Stimulated activated CD4-positive, alpha-beta T cell treated with anti-CD3 and anti-CD28 coated beads, Interleukin-4, amount 100 ng/mL, for 4 hours (primary cell): ENCODE measurements at regions not wholly inside any gene's neighbourhood (a gene's known extent, or its start where the extent isn't known, plus 50 kb on each side); places are given as distances from the start of the nearest gene placed in this dataset.
"Not testable (repeated sequence)": the region's sequence is repeated elsewhere in the genome, so short reads cannot be mapped to it uniquely, and the experiment has no call there.

Source experiments
- DNase-seq, 2 experiments: peaks; one replicate each; pipeline ENCODE4 v3.0.0-alpha.2; 2020

DNA sequence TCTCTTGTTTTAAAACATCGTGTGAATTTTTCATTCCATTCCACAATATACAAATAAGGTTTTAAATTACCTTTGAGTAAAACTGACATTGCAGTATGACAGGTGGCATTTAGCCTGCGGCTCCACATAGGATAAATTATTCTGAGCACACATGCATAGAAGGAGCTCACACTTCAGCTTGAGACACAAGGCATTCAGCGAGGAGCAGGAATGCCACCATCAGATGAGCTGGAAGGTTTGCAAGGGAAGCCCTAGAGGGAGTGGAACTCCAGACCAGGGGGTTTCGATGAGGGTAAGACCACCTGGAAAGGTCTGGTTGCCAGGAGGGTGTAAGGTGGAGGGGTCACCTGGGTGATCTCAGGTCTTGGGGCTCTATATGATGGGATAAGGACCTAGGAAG is 259.0 kb upstream of the ADRA1B start:
- no peak for DNase-seq

DNA sequence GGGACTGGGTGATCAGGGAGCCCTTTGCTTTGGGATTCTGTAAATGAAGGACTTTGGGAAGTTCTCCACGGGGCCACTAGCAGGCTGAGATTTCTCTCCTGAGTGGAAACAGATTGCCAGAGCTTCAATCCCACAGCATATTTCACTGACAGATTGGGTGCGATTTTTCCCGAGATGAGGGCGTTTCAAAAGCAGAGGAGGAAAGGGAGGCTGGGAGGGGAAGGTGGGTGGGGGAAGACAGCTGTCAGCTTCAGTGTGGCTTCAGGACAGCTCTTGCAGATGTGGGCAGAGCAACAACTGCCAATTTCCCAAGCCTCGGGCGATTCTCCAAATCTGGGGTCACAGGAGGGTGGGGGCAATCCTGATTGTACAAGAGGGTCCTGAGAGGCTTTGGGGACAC is 258.5 kb upstream of the ADRA1B start:
- DNase-seq, result no peak

DNA sequence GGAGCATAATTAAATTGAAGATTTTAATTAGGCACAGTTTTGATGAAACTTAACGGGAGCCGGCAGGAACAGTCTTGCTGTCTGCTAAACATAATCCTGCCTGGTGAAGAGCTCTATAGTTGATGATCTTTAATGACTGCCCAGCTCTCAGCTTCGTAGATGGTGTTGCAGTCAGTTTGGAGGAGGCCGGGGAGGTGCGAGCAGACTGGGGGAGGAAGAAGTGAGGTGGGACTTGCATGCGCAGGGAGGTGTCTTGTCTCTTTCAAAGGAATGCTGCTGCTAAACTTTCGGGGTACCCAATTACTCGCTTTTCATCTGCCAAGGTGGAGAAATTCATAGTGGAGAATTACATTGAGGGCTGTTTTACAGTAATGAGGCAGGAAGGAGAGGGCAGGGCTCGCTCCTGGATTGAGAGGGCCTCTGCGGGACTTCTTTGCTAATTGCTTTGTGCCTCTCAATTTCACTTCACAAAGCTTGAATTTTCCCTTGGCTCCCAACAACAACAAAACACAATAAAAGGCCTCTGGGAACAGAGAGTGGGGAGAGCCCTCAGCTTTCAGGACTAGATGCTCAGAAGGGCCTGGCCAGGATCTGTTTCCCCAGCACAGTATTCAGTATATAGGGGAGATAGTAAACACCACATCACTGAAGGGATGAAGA is 257.9 kb upstream of the ADRA1B start:
- no peak for DNase-seq

DNA sequence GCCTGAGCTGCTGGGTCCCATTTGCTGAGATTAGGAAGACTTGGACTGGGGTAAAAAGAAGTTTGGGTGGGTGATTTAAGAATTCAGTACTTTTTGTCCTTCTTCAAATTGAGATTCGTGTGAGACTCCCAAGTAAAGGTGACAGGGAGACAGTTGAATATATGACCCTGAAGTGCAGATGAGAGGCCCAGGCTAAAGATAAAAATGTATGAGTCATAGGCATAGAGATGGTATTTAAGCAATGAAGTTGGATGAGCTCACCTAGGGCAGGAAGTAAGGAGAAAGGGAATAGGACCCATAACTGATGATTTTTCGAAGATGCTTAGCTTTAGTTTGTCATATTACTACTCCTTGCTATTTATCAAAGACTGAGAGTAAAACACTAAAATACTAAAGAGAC is 255.9 kb upstream of the ADRA1B start:
- no peak for DNase-seq

DNA sequence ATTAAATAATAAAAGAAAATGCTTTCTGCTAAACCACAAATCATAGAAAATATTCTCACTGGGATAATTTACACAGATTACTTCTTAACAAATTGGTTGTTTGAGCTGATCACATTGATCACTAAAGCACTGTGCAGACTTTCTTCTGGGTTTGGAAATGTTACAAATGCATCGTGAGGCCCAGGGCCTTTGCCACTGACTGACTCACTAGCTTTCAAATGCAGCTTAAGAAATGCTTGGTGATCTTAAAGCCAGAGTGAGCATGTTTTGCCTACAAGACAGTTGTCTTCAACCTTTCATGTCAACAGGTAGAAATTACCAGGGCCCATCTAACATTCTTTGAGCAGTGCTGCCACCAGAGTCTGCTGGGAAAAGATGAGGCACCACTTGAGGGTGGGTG is 252.3 kb upstream of the ADRA1B start:
- DNase-seq, result no peak

DNA sequence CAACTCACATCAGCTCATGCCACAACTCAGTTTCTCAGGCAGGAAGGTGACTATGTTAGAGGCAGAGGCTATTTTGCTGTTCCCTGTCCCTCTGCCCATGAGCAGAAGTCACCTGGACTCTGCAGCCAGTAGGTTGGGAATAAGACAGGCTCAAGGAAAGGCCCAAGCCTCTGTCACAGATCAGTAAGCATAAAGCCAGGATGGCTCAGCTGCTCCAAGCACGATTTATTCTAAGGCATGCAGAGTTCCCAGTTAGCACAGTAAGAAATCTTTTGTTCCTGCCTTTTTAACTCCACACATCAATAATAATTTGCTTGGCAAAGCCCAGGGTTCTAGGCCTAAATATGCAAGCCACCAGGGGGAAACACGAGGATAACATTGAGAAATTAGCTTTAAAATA is 249.0 kb upstream of the ADRA1B start:
- no peak for DNase-seq

DNA sequence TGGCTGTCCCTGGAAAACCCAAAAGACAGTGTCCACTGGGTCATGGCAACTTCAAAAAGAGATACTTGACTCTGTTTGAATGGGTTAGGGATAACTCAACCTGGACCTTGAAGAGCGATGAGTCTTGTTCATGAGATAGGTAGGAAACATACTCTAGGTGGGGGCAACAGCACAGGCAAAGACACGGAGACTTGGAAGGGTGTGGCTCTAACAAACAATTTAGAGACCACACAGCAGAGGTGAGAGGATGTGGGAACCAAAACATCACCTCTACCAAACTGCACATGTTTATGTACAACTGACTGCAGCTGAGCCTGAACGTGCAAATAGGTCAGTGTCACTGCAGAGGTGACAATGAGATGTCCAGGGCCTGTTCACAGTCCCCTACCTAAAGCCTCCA is 247.7 kb upstream of the ADRA1B start:
- no peak for DNase-seq

DNA sequence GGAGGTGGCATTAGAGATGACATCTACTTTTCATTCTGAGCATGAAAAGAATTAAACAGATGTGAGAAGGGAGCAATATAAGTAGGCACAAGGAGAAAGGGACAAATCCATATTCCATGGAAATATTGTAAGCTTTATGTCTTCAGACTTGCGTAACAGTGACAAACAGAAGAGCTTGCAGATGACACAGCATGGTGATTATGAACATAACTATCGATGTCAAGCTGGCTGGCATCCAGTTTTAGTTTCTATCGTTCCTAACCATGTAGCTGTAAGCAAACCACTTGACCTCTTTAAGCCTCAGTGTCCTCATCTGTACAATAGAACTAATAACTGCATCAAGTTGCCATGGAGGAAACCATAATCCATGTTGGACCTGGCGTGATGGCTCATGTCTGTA is 246.7 kb upstream of the ADRA1B start:
- no peak for DNase-seq

DNA sequence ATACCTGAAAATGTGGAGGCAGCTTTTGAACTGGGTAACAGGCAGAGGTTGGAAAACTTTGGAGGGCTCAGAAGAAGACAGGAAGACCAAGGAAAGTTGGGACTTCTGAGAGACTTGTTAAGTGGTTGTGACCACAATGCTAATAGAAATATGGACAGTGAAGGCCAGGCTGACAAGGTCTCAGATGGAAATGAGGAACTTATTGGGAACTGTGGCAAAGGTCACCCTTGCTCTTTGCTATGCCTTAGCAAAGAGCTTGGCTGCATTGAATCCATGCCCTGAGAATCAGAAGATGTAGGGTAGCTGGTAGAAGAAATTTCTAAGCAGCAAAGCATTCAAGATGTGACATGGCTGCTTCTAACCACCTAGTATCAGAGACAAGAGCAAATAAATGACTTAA is 244.4 kb upstream of the ADRA1B start:
- DNase-seq, result no peak

DNA sequence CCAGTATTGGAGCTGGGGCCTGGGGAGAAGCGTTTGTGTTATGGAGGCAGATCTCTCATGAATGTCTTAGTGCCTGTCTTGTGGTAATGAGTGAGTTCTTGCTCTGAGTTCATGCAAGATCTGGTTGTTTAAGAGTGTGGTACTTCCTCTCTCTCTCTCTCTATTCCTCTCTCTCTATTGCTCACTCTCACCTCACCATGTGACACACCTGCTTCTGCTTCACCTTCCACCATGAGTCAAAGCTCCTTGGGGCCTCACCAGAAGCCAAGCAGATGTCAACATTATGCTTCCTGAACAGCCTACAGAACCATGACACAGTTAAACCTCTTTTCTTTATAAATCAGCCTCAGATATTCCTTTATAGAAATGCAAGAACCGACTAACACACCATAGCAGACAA is 242.7 kb upstream of the ADRA1B start:
- no peak for DNase-seq

DNA sequence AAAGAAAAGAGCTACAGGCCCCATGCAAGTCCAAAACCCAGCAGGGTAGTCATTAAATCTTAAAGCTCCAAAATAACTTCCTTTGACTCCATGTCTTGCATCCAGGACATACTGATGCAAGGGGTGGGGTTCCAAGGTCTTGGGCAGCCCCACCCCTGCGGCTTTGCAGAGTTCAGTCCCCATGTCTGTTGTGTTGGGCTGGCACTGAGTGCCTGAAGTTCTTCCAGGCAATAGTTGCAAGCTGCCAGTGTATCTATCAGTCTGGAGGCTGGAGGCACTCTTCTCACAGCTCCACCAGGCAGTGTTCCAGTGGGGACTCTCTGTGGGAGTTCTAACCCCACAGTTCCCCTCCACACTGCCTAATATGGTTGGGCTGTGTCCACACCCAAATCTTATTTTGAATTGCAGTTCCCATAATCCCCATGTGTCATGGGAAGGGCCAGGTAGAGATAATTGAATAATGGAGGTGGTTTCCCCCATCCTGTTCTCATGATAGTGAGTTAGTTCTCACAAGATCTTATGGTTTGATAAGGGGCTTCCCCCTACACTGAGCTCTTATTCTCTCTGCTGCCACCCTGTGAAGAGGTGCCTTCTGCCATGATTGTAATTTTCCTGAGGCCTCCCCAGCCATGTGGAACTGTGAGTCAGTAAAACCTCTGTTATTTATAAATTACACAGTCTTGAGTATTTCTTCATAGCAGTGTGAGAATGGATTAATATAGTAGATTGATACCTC is 237.5 kb upstream of the ADRA1B start:
- DNase-seq, result no peak

DNA sequence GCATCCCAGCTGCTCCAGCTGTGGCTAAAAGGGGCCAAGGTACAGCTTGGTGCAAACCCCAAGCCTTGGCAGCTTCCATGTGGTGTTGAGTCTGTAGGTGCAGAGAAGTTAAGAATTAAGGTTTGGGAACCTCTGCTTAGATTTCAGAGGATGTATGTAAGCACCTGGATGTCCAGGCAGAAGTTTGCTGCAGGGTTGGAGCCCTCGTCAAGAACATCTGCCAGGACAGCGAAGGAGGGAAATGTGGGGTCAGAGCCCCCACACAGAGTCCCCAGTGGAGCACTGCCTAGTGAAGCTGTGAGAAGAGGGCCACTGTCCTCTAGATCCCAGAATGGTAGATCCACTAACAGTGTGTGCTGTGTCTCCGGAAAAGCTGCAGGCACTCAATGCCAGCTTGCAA is 236.2 kb upstream of the ADRA1B start:
- no peak for DNase-seq

DNA sequence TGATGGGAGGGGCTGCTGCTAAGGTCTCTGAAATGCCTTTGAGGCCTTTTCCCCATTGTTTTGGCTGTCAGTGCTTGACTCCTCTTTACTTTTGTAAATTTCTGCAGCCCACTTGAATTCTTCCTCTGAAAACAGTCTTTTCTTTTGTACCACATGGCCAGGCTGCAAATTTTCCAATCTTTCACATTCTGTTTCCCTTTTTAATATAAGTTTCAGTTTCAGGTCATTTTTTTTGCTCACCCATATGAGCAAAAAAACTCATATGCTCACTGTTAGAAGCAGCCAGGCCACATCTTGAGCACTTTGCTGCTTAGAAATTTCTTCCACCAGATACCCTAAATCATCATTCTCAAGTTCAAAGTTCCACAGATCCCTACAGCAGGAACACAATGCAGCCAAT is 234.6 kb upstream of the ADRA1B start:
- no peak for DNase-seq

DNA sequence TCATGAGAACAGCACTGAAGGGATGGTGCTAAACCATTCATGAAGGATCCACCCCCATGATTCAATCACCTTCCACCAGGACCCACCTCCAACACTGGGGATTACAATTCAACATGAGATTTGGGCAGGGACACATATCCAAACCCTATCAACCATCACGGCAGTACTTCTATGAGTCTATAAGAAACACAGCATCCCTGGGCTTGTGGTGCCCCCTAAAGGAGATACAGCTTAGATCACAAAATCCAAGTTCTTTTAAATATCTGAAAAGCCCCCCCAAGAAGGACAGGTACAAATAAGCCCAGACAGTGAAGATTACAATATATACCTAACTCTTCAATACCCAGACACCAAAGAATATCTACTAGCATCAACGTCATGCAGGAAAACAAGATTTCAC is 233.7 kb upstream of the ADRA1B start:
- no peak for DNase-seq

DNA sequence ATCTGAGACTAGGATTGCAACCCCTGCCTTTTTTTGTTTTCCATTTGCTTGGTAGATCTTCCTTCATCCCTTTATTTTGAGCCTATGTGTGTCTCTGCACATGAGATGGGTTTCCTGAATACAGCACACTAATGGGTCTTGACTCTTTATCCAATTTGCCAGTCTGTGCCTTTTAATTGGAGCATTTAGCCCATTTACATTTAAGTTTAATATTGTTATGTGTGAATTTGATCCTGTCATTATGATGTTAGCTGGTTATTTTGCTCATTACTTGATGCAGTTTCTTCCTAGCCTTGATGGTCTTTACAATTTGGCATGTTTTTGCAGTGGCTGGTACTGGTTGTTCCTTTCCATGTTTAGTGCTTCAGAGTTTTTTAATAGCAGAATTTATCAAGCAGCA is 228.4 kb upstream of the ADRA1B start:
- DNase-seq, result not testable (repeated sequence)

DNA sequence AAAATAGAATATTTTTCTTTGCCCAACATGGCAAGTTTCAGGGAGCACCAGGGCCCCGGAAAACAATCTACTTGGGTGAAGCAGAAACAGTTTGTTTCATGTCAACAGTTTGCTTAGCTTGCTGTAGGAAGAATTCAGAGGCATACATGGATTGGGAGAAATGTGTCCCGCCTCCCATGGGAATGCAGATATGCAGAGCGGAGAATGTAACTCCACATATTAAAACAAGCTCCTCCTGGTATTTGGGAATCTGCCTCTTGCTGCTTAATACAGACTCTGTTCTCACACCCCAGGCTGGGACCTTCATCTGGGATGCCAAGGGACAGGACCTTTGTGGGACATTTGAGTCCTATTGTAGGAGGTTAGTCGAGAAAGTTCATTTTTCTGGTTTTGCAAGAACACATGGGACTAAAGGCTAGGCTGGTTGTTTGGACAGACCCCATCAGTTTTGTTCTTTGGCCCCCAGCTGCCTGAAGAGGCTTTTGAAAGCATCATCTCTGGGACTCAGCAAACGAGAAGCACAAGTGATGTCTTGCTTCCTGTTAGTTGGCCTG is 220.5 kb upstream of the ADRA1B start:
- no peak for DNase-seq

DNA sequence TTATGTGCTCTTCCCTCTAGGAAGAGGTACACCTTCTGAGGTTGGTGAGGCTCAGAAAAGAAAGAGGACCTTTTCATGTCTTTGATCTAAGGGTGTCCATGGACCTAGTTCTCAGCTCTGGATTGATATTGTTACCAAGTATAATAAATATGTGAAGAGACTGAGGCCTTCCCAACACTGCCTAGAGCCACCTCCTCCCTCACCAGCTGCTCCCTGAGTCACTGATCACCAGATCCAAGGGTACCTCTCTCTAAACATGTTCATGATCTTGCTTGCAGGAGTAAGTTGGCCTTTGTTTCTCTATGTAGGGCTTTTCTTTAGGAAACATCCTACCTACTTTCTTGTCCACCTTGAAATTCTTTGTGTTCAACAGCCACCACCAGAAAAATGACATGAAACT is 218.8 kb upstream of the ADRA1B start:
- DNase-seq, result no peak

DNA sequence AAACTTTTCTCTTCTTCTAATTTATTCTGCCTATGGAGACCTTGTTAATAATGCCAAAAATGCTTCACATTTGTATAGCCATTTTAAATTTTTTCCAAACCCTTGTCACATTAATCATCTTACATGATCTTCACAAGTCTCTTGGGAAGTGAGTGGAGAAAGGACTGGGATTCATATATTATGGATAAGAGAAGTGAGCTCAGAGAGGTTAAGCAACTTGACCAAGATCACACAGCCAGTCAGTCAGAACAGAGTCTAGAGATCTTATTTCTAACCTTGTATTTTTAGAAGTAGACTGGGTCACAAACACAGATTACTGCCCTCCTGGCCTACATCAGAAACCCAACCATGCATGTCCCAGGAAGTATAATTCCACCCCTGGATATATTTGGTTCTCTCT is 218.0 kb upstream of the ADRA1B start:
- no peak for DNase-seq

DNA sequence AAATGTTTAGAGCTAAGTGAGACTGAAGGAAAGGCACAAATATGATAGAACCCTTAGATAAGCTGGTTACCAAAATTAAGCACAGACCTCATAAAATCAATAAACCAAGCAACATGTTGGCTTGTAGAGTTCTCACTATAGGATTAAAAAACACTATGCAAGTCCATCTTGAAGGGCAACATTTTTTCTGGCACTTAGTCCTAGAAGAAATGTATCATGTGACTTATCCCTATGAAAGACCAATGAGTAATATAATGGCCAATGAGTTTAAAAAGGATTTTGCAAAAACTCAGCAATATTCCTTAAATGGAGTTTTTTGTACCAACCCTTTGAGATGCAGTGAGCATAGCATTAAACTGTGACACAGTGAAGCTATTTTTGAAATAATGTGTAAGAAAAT is 216.3 kb upstream of the ADRA1B start:
- no peak for DNase-seq

DNA sequence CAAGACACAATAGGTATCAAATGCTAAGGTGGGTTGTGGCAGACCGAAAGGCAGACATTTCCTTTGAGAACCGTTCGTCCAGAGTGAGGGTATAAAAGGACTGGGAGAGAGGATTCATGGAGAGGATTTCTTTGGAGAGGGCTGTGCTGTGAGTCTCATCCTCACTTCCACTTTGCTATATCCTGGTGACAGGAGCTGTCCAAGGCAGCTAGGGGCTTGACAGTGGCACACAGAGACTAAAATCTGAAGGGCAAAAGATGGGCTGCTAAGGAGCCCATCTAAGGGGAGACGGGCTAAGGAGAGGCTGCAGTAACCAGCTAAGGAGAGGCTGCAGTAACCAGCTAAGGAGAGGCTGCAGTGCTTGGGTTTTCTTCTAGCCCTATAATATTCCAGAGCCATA is 214.0 kb upstream of the ADRA1B start:
- no peak for DNase-seq

DNA sequence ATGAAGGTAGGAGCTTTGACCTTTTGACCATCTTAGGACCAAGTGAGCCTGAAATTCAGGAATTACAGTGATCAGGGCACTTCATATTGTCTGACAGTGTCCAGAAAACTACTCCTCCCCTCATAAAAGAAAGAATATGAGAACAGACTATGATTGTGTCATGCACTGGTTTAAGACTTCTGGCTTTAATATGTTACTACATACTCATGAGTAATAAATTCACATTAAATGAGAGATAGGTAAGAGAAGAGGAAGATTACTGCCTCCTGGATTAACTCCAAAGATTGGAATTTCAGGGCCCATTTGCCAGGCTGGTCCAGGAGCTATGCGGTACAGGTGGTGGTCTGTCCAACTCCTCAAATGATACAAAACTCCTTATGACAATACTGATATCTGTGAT is 213.5 kb upstream of the ADRA1B start:
- DNase-seq, result no peak

DNA sequence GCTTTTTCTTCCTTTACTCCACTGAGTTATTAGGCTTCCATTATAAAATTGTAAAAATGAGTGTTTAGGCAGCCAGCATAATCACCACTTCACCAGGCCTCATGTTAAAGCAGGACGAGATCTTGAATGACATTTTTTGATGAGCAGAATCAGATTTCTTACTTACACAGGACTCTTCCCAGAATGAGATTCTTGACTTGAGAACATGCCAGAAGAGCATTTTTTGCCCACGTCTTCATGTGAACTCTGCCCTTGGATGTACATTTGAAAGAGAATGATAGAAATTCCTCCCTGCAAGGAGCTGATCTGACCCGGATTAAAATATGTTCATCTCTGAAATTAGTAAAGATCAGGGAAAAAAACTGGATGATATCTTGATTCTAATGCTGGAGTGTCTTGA is 212.1 kb upstream of the ADRA1B start:
- DNase-seq, result no peak

DNA sequence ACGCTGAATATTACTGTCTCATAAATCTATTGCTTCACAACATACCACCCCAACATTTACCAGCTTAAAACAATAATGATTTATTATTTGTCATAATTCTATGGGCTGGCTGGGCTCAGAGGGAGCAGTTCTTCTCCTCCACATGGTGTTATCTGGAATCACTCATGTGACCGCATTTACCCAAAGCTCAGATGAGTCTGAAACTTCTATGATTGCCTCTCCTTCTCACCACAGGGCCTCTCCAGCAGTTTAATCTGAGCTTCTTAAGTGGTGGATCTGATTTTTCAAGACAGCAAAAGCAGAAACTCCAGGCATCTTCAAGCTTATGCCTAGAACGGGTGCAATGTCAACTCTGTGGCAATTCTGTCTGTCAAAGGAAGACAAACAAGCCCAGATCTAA is 210.3 kb upstream of the ADRA1B start:
- DNase-seq, result no peak

DNA sequence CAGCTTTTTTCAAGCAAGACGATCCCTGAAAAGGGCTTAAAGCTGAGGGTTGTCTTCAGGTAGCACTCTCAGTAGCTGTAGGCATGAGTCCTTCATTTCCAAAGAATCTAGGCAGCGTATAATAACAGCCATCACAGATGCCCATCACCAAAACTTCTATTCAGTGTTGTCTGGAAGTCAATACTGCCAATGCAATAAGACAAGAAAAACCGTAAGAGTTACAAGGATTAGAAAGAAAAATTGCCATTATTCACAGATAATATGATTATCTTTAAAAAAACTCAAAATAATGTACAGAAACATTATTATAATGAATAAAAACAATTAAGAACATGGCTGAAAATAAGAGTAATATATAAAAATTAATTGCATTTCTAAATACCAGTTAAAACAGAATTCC is 208.2 kb upstream of the ADRA1B start:
- DNase-seq, result no peak

DNA sequence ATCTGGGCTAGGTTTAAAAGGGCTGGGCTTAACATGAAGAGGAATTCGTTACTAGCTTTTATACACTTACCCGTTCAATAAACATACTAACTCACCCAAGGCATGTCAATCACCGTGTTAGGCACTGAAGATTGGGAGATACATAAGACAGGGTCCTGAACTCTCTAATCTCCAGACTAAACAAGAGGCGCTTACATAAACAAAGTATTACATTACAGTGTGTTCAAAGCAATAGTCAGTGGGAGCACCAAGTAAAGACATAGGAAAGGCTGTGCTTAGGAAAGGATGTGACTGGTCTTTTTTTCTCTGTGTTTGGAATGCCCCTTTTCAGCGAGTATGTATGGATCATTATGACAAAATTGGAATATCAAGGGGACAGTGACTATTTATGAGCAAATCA is 203.6 kb upstream of the ADRA1B start:
- no peak for DNase-seq
